Nephron (organoid): ENCODE measurements at regions not wholly inside any gene's neighbourhood (a gene's known extent, or its start where the extent isn't known, plus 50 kb on each side); places are given as distances from the start of the nearest gene placed in this dataset.
"Not testable (repeated sequence)": the region's sequence is repeated elsewhere in the genome, so short reads cannot be mapped to it uniquely, and the experiment has no call there.

Experiments used
- H3K27ac Mint-ChIP-seq, 3 experiments: 2 replicates each; pipeline ENCODE4 v1.8.0; 2020; ENCODE audit warnings: mixed read lengths in 3 of 3, mild to moderate bottlenecking in 2 of 3, moderate library complexity in 1 of 3
- H3K27me3 Mint-ChIP-seq: 2 replicates; pipeline ENCODE4 v1.8.0; 2021; ENCODE audit warnings: low read depth, mild to moderate bottlenecking, moderate library complexity, mixed read lengths
- H3K36me3 Mint-ChIP-seq: 2 replicates; pipeline ENCODE4 v1.8.0; 2020; ENCODE audit warnings: low read depth, mixed read lengths
- H3K4me1 Mint-ChIP-seq: 2 replicates; pipeline ENCODE4 v1.8.0; 2020; ENCODE audit warnings: mixed read lengths
- H3K4me3 Mint-ChIP-seq, 3 experiments: 2 replicates each; pipeline ENCODE4 v1.8.0; 2020; ENCODE audit warnings: mild to moderate bottlenecking in 3 of 3, mixed read lengths in 3 of 3, moderate library complexity in 2 of 3
- H3K9me3 Mint-ChIP-seq: 2 replicates; pipeline ENCODE4 v1.8.0; 2020; ENCODE audit warnings: mixed read lengths
- TF ChIP-seq, protein P1 (sequence below), 3 experiments: fragments of 200-600 bp; sonication (generic); IDR thresholded peaks; one replicate each; pipeline ENCODE4 v1.5.0; 2021; ENCODE audit warnings: antibody characterized with exemption in 3 of 3; ENCODE audit not compliant: unreplicated experiment in 3 of 3

DNA sequence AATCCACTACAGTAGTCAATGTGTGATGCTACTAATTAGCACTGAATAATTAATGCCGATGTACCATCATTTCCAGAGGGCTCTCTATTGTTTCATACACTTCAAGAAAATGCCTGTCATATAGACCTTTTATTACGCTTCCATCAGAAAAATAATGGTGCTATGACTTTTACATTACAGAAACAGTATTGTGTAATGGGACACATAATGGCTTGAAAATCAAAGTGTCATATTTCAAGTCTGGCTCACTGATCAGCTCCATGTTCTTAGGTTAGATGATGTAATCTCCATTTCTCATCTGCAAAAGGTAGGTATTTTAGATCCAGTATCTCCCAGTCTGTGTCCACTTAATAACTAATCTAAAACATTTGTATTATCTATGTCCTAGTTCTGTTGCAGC, 990.6 kb upstream of the TYRP1 start:
- Mint-ChIP-seq H3K4me3 (no peak overlapping the region), H3K36me3 (no peaks in the 10 kb centered on the region), H3K9me3 (no peaks in the 10 kb centered on the region), H3K27ac (no peak overlapping the region), H3K27me3 (no peaks in the 10 kb centered on the region), H3K4me1 (peaks cover 5% of the 10 kb centered on the region)
- TF ChIP-seq, protein P1, sequence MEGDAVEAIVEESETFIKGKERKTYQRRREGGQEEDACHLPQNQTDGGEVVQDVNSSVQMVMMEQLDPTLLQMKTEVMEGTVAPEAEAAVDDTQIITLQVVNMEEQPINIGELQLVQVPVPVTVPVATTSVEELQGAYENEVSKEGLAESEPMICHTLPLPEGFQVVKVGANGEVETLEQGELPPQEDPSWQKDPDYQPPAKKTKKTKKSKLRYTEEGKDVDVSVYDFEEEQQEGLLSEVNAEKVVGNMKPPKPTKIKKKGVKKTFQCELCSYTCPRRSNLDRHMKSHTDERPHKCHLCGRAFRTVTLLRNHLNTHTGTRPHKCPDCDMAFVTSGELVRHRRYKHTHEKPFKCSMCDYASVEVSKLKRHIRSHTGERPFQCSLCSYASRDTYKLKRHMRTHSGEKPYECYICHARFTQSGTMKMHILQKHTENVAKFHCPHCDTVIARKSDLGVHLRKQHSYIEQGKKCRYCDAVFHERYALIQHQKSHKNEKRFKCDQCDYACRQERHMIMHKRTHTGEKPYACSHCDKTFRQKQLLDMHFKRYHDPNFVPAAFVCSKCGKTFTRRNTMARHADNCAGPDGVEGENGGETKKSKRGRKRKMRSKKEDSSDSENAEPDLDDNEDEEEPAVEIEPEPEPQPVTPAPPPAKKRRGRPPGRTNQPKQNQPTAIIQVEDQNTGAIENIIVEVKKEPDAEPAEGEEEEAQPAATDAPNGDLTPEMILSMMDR (IDR thresholded peaks at IDR 0.05; ENCODE audit: unreplicated experiment in 3 of 3): no peak

DNA sequence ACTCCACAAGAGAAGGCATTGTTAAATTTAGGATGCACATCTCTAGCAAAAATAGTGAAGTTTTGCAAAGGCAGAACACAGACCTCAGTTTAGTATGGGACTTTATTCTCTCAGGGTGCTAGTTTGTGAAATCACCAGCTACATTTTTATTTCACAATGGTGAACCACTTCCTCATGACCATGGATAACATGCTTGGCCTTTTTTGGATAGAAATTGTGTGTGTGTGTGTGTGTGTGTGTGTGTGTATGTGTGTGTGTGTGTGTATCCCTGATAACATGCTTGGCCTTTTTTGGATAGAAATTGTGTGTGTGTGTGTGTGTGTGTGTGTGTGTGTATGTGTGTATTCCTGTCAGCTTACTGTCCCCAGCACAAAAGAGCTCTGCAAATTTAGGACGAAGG, 989.0 kb upstream of the TYRP1 start:
- H3K27ac Mint-ChIP-seq, H3K36me3 Mint-ChIP-seq, H3K9me3 Mint-ChIP-seq, H3K4me3 Mint-ChIP-seq, H3K4me1 Mint-ChIP-seq, H3K27me3 Mint-ChIP-seq: not testable (repeated sequence)

DNA sequence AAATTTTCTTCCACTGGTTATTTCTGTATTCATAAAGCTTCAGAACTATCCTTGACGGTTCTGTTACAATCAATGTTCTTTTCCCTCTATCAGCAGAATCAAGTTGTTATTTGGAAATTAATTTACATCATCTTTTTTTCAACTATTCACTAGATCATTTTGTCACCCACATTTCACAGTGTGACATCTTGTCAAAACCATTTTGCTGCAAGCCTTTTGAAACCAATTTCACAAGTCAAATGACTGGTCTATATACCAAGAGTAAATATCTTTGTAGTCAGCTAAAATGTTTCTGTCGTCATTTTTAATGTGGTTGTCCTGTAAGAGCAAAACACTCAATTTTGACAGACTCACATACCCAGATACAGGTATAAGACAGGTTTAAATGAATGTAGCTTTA, 984.3 kb upstream of the TYRP1 start:
- Mint-ChIP-seq H3K4me3 (no peak overlapping the region), H3K27me3 (no peaks in the 10 kb centered on the region), H3K4me1 (no peaks in the 10 kb centered on the region), H3K9me3 (peaks cover 5% of the 10 kb centered on the region), H3K36me3 (no peaks in the 10 kb centered on the region), H3K27ac (no peak overlapping the region)
- TF ChIP-seq, protein P1 (IDR thresholded peaks at IDR 0.05; ENCODE audit: unreplicated experiment in 3 of 3): no peak

DNA sequence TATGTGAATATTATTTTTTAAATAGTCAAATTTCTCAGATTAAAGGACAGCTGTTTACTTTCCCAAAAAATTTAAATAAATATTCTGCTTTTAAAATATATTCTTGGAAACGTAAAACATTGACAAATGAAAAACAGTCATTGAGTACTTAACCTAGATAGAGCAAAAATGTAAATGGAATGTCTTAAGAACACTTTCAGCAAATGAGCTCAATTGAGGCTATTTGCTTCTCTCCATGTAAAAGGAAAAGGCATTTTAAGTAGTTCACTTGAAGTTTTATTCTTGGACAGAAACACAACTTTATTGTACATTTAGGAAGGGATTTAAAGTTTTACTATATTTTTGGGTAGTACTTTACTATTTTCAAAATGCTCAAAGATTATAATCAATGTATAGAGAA, 983.6 kb upstream of the TYRP1 start:
- Mint-ChIP-seq H3K4me3 (no peak overlapping the region), H3K27me3 (no peaks in the 10 kb centered on the region), H3K4me1 (no peaks in the 10 kb centered on the region), H3K27ac (no peak overlapping the region), H3K9me3 (peaks cover 5% of the 10 kb centered on the region), H3K36me3 (no peaks in the 10 kb centered on the region)
- TF ChIP-seq, protein P1 (IDR thresholded peaks at IDR 0.05; ENCODE audit: unreplicated experiment in 3 of 3): no peak

DNA sequence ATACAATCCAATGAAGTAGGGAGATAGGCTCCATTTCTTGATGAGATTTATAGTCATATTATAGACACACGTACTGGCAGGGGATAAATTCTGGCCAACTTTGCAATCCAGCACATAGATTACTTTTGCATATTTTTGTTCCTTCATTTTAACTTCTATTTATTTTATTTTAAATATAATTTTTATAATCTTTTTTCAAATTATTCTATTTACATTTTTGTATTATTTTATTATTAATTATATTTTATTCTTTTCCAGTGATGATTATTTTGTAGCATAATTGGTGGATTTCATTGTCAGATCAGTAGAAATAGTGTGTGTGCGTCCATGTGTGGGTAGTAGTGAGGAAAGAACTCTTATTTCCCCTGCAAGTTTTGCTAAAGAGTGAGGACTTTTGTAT, 980.1 kb upstream of the TYRP1 start:
- H3K4me3 Mint-ChIP-seq: no peak overlapping the region
- no peaks in the 10 kb centered on the region for H3K4me1 Mint-ChIP-seq
- no peaks in the 10 kb centered on the region for H3K36me3 Mint-ChIP-seq
- TF ChIP-seq, protein P1 (IDR thresholded peaks at IDR 0.05; ENCODE audit: unreplicated experiment in 3 of 3): no peak
- peaks cover 5% of the 10 kb centered on the region for H3K9me3 Mint-ChIP-seq
- no peak overlapping the region for H3K27ac Mint-ChIP-seq
- H3K27me3 Mint-ChIP-seq: no peaks in the 10 kb centered on the region

DNA sequence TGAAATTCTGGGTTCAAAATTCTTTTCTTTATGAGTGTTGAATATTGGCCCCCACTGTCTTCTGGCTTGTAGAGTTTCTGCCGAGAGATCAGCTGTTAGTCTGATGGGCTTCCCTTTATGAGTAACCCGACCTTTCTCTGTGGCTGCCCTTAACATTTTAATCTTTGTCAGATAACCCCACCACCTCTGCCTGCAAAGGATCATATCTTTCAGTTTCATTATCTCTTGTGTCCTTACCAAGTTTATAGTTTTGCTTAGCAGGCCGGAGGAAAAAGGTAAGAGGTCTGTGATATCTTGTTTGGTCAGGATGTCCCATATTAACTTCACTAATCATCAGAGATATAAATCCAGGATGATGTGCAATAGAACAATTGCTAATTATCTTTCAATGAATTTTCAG, 970.2 kb upstream of the TYRP1 start:
- Mint-ChIP-seq H3K4me1 (peaks cover 5% of the 10 kb centered on the region), H3K27ac (no peak overlapping the region), H3K36me3 (no peaks in the 10 kb centered on the region), H3K9me3 (peaks cover 4% of the 10 kb centered on the region), H3K4me3 (no peak overlapping the region), H3K27me3 (no peaks in the 10 kb centered on the region)
- TF ChIP-seq, protein P1 (IDR thresholded peaks at IDR 0.05; ENCODE audit: unreplicated experiment in 3 of 3): no peak
